HG03432 (cell line): ENCODE measurements at regions not wholly inside any gene's neighbourhood (a gene's known extent, or its start where the extent isn't known, plus 50 kb on each side); places are given as distances from the start of the nearest gene placed in this dataset.

Source experiments
- ATAC-seq: cut with Tn5 transposase; IDR thresholded peaks from one replicate; pipeline ENCODE4 v1.9.1; 2021; ENCODE audit warnings: mild to moderate bottlenecking, moderate library complexity; ENCODE audit not compliant: unreplicated experiment

DNA sequence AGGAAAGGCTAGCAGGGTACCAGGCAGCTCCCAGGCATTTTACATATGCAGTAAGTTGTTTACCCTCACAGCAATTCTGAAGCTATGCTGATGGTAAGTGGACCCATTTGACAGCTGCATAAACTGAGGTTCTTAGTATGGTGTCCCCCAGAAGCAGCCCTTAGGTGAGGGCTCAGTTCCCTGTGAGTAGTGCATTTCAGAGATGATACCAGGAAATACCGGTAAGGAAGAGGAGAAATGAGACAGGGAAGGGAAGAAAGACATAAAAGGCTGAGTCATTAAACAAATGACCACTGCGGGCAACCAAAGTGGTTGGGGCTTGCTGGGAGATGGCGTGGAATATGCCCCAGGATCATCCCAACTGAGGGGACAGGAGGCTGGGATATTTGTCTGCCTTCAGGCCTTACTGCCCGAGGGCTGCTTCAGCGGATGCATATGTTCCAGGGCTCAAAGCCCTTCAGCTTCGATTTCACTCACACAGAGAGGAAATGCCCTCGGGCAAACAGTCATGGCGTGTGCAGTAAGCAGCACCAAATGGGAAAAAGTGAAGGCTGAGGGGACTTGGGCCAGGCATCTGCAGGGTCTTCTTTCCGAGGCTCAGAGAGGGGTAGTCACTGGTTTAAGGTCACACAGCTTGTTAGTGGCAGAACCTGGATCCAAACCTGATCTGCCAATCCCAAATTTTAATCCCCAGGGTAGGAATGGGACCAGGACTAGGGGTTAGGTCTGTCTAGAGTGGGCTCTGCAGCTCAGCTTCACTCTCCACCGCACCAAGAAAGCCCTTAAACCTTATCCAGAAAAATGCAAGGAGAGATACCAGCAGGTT, 133.7 kb upstream of the RUNX3 start:
- no peak for ATAC-seq

DNA sequence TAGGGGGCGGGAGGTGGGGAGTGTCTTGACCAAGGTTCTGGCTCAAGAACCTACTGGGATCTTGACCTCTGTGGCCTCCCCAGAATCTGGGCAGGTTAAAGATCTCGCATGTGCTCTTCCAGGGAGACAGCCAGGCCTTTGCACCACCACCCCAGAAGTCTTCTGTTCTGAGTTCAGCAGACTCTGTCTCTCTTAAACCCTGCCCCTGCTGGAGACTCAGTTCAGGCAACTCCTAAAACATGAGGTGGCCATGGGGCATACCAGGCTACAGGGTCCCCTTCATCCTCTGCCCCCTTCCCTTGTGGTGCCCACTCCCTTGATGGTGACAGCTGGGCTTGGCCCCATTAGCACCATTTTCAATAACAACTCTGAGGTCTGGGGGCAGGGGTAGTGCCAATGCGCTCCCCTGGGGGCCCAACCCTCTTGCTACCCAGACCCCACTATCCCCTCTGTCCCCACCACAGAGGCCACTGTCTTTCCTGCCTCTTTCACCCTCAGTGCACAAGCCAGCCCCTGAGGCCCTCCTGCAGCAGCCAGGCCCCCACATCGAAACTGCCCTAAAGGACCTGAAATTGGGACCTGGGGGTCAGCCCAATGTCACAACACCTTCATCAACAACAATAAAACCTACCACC, 132.7 kb upstream of the RUNX3 start:
- no peak for ATAC-seq

DNA sequence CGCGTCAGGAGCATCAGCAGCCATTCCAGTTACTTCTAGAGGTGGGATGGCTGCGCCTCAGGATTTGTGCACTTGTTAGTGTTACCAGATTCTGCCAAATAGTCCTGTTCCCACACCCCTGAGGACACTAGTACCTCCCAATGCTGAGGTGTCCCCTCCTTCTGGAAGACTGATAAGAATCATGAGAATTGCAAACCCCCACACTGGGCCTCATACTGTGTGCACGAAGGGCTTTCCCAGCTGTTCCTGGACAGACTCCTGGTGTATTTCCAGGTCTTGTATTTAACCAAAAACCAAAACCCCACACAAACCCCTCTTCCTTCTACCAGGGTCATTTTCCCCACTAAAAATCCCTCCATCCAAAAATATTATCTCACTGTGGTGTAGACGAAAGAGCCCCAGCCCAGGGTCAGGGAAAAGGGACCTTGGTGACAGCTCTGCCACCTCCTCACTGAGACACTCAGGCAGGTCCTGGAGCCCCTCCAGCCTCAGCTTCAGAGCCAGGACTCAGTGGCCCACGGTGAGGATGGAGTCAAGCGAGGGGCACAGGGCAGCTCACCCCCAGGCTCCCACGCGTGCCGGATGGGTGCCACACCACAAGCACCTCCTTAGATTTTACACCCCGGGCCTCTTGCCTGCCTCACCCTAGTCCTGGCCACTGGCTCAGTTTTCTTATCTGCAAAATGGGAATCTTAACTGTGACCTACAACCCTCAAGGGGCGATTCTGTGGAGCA, 131.4 kb upstream of the RUNX3 start:
- no peak for ATAC-seq

DNA sequence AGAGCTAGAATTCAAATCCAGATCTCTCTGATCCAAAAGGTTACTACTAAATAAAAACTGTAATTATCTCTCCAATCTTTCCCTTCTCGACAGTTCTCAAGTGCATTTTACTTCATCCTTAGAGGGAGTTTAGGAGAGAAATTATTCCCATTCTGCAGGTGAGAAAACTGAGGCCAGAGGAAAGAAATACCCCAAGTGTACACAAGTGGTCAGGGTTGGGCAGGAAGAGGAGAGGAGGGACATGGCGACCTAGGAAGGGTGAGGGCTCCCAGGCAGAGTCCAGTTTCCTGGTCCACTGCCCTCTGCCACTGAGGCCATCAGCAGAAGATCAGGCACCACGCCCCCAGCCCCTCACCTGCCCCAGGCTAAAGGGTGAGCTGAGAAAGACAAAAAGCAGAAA, 127.1 kb upstream of the RUNX3 start:
- ATAC-seq = no peak

DNA sequence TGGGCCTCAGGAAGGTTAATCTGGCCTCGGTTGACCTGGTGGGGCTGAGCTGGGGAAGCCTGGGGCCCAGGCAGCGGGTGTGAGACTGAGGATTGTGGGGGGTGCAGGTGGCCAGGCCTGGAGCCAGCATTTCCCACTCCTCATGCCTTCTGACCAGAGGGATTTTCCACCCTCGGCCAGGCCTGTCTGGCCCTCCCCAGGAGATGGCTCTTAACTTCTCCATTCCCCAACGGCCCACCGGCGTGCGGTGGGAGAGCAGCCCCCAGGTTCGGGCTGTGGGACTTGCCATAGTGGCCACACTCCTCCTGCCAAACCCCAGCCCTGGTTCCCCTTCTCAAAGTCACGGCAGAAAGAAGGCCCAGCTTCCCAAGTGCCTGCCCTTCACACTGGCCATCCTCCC, 126.5 kb upstream of the RUNX3 start:
- no peak for ATAC-seq

DNA sequence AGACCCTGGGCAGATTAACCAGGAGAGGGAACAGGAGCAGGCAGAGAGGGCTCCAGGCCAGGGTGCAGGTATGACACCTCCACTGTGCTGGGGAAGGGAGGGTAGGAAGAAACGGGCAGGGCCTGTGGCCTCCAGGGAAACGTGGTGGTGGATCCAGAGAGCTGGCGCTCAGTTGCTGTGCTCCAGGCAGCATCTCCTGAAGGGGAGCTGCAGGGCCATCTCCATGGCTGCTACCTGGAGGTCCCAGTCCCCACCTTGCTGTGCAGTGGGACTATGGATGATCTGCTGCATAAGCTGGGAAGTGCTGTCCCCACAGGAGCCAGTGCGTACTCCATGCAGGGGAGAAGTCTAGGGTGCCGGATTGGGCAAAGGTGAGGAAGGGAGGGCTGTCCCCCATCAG, 125.9 kb upstream of the RUNX3 start:
- ATAC-seq = no peak

DNA sequence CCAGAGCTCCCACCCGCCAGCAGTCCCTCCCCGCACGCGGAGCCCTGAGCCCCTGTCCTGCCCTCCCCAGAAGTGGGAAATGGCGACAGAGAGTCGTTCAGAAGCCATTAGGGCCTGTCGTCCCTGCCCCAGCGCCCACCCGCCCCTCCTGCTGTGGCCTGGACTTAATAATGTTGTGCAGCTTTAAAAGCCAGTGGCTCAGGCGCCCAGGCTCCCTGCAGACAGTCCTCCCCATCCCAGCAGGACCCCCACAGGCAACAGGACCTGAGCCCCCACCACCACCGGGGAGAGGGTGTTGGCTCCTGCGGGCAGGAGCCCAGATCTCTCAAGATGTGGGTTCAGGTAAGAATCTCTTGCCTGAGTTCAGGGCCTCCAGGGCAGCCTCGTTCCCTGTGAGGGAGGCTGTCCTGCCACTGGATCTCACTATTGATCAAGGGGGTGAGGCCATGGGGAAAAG, 125.3 kb upstream of the RUNX3 start:
- ATAC-seq = no peak

DNA sequence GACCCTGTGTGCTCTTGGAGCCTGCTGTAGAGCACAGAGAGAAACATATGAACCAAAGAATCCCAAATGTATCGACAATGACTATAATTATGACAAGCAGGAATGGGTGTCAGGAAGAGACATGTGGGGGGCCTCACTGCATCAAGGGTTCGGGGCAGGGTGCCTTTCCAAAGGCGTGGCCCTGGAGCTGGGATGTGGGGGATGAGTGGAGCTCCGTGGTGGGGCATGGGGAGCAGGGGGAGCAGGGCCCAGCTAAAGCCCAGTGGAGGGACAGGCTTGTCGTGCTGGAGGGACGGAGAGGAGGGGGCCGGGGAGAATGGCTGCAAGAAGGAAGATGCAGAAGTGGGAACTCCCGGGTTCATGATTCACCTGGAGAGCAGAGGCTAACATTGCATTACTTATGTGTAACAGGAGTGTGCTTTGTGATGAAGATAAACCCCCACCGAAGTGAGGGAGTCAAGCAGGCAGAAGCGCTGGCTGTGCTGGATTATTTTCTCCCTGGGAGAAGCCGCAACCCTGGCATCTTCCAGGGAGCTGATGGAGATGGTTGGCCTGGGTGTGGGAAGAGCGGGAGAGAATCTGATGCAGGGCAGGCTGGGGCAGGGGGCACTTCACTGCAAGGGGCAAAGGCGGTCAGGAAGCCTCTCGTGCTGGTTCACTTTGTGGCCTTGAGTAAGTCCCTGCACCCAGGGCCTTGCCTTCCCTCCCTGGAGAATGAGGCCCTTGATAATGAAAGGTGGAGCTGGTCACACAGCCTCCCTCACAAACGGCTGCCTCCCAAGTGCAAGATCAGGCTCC, 124.6 kb upstream of the RUNX3 start:
- ATAC-seq = no peak

DNA sequence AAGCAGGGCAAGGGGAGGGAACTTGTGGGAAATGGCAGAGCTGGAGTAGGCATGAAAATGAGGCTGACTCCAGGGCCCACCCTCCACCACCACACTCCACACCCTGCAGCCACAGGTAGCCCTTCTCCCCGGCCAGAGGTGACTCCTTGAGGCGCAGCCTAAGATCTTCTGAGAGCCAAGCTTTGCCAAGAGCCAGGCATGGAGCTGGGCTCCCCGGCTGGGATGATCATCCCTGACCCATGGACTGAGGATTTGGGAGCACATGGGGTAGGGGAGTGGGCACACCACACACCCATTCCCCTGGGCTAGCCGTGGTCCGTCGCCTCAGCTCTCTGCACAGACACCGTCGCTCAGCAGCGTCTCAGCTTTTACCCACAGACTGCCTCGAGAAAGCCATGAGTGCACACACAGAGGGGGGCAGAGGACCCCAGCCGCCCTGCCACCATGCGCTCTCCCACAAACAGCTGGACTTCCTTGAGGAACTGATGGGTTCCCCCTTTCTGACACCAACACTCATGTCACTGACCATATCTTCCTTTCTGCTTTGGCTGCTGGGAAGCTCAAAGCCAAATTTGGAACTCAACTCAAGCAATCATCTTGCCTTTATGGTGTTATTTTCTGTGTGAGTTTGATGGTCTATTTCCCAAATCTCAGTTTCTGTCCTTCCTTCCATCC, 123.6 kb upstream of the RUNX3 start:
- no peak for ATAC-seq

DNA sequence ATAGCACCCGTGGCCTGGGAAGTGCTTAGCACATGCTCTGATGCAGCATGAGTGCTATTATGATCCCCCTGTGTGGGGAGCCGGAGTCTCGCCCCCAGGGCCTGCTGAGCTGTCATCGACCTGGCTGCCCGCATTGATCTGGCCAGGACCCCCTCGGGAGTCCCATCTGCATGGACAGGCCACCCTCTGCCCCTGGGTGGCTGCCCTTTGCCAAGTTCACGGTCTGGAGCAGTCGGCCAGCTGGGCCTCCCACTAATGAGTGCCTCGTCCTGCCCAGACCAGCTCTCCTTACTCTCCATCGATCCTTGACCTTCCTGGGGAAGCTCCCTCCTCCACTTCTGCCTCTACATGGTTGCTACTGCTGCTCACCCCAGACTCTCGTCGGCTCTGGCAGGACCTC, 121.8 kb upstream of the RUNX3 start:
- no peak for ATAC-seq

DNA sequence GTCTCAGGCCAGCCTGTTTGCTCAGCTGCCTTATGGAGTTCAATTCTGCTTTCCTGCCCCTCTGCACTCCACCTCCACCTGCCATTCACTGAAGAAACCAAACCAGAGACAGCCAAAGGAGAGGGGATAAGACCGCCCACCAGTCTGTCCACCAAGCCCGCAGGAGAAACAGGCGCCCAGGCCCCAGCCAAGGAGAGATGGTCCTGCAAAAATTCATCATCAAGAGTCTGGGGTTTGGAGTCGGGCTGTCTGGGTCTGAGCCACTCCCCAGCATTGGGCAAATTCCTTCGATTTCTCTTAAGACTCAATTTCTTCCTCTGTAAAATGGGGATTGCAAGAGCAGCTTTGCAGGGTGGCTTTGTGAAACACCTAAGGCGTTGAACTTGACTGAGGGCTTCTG, 121.4 kb upstream of the RUNX3 start:
- ATAC-seq = no peak

DNA sequence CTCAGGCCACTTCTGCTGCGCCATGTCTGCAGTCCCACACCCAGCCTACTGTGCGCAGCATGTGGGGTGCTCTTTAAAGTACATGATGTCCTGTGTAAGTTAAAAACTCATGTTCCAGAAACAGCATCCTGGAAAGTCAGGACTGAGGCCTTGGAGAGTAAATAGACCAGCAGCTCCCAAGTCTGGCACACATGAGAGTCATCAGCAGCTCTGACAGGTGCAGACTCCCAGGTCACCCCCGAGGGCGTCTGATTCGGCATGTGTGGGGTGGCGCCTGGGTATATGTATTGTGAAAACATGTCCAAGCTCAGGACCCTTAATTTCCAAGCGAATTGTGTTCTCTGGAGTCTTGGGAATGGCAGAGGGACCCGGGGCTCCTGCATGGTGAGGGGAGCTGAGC, 120.1 kb upstream of the RUNX3 start:
- ATAC-seq = no peak

DNA sequence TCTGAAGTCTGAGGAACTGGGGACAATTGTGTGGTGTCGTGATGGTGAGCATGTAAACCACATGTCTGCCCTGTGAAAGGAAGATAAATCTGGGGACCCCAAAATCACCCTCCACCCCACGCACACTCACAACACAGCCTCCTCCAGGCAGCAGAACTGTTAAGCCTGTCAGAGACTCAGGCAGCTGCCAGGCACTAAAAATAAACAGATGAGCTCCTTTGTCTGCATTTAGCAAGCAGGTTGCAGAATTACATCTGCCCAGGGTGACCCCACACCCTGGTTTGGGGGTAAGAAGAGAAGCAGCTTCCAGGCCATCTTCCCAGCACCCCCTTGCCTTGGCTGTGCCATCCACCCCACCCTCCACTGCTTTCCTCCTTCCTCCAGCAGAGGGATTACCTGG, 119.1 kb upstream of the RUNX3 start:
- ATAC-seq = no peak

DNA sequence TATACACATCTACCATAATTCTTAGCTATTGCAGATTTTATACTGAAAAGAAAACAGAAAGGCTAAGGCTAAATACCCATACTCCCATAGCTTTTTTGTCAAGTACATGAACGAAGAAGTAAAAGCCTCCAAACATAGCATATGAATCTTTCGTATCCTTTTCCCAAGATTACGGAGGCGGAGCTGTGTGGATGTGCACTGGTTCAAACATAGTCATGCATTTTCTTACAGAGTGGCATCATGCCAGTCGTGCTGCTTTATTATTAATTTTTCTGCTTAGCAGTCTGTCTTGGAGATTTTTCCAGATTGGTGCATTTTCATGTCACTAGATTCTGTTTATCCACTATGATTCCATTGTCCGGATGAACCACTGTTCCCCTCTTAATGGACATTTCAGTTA, 118.7 kb upstream of the RUNX3 start:
- ATAC-seq = no peak

DNA sequence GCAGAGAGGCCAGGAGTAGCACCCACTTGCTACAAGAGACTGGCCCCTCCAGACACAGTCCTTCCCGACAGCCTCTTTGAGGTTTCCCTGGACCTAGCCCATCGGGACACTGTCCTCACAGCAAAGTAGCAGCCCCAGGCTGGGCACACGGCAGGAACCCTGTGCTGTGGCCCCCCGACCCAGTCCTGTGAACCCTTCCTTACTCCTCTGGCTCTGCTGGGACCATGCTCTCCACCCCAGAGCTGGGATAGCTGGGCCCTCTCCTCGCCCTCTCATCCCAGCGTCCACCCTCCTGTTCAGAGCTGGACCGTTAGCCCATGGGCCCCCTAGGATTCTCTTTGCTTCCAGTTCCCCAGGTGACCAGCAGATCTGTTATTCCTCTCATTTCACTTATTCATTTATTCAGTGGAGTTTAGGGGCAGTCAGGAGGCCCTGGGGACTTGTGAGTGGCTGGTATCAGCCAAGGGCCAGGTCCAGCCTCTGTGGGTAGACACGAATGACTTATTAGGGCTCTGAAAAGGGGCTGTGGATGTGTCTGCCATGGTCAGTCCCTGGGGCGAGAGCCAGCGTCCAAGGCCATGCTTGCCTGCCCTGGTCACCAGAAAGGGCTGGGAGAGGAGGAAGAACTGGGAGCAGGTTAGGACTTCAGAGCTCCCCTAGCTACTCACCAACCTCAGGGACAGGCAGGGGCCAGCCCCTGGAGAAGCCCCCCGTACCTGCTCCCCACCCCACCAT, 117.6 kb upstream of the RUNX3 start:
- no peak for ATAC-seq

DNA sequence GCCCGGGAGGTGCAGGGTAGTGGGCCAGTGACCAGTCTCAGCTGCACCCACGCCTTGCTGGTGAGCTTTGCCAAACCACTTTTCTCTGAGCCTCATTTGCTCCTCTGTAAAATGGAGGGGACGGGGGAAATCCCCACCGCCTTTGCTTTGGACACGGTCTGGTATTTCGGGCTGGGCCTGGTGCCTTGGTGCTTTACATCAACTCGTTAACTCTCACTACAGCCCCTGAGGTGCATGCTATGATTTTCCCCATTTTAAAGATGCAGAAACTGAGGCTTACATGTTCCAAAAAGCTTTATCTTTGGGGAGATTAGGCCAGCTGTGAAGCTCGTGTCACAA, 116.1 kb upstream of the RUNX3 start:
- no peak for ATAC-seq

DNA sequence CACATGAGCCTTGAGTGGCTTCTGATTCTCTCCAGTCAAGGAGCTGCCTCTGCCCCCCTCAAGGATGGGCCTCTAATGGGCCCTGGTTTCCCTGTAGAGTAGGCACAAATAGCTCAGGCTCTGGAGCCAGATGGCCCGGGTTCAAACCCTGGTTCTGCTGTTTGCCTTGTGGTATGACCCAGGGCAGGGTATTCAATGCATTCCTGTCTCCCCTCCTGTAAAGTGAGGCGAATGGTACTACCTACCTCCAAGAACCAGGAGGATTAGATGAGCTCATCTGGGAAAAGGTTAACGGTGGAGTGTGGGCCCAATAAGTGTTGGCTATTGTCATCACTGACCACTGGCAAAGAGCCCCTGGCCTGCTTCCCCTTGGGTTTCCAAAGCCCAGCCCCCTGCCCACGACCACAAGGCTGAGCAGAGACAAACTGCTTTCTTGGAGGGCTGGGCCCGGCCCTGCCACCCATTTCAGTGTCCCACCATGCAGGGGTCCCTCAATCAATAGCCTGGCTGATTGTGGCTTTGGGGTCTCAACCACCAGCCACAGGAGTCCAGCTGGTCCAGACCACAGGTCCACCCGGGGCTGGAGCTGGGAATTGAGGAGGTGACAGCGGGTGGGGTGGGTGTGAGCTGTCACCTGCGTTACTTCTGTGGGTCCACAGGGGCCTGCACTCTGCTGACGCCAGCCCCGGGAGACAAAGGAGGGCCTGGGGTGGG, 115.6 kb upstream of the RUNX3 start:
- no peak for ATAC-seq

DNA sequence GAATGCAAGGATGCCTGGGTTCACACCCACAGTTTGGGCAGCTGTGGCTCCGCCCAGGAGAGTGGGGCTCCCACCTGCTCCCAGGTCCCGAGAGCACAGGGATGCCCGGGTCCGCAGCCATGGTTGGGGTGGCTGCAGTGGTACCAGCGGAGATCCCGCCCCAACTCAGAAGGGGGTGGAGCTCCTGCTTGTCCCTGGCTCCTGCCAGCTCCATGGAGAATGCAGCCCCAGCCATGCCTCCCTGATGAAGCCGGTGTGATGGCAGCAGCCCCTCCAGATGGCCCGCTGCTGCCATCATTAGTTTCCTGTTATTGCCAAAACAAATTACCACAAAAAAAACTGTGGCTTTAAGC, 113.1 kb upstream of the RUNX3 start:
- no peak for ATAC-seq
